ENCODE measurements at regions not wholly inside any gene's neighbourhood (a gene's known extent, or its start where the extent isn't known, plus 50 kb on each side); places are given as distances from the start of the nearest gene placed in this dataset.

- Histone ChIP-seq H3K27ac (ENCODE audit: low read length) (no peak overlapping the region), H3K36me3 (replicated peaks; ENCODE audit: low read depth, low read length) (no peaks in the 10 kb centered on the region), H3K4me2 (ENCODE audit: low read length) (no peak overlapping the region), H3K9ac (ENCODE audit: low read length) (no peak overlapping the region), H3K79me2 (ENCODE audit: low read length) (no peaks in the 10 kb centered on the region), H3K4me3 (ENCODE audit: low read length) (no peak overlapping the region), H3K4me1 (ENCODE audit: low read length) (peaks cover 21% of the 10 kb centered on the region), H4K20me1 (ENCODE audit: insufficient read depth, low read length) (peaks cover 3% of the 10 kb centered on the region; the same call in 1 of the 2 replicates), H2AFZ (ENCODE audit: low read depth, low read length) (no peak overlapping the region), H3K9me3 (ENCODE audit: insufficient read depth, low read length) (no peaks in the 10 kb centered on the region), H3K27me3 (ENCODE audit: low read depth, low read length) (peaks cover 55% of the 10 kb centered on the region)
- TF ChIP-seq CTCF (IDR thresholded peaks at IDR 0.05; ENCODE audit: low read depth, low read length) (no peak), EZH2phosphoT487 (IDR thresholded peaks at IDR 0.05; ENCODE audit: low read depth) (no peak)
Measured at GRCh38 chr2:150046810-150047209, 440.7 kb downstream of the RND3 start.

GRCh38 chr2:150046211-150046610, 441.3 kb downstream of the RND3 start:
- Histone ChIP-seq H3K9ac (ENCODE audit: low read length) (no peak overlapping the region), H3K4me3 (ENCODE audit: low read length) (no peak overlapping the region), H3K4me2 (ENCODE audit: low read length) (peak overlapping the region; percentile 26), H3K27ac (ENCODE audit: low read length) (no peak overlapping the region), H3K9me3 (ENCODE audit: insufficient read depth, low read length) (no peaks in the 10 kb centered on the region), H2AFZ (ENCODE audit: low read depth, low read length) (no peak overlapping the region), H4K20me1 (ENCODE audit: insufficient read depth, low read length) (peaks cover 3% of the 10 kb centered on the region; the same call in 1 of the 2 replicates), H3K27me3 (ENCODE audit: low read depth, low read length) (peaks cover 54% of the 10 kb centered on the region), H3K4me1 (ENCODE audit: low read length) (peaks cover 16% of the 10 kb centered on the region), H3K36me3 (replicated peaks; ENCODE audit: low read depth, low read length) (no peaks in the 10 kb centered on the region), H3K79me2 (ENCODE audit: low read length) (no peaks in the 10 kb centered on the region)
- TF ChIP-seq CTCF (IDR thresholded peaks at IDR 0.05; ENCODE audit: low read depth, low read length): no peak
- no peak for TF ChIP-seq EZH2phosphoT487 (IDR thresholded peaks at IDR 0.05; ENCODE audit: low read depth)

GRCh38 chr2:150045601-150046000, 441.9 kb downstream of the RND3 start:
- H2AFZ ChIP-seq (ENCODE audit: low read depth, low read length): no peak overlapping the region
- no peak overlapping the region for H3K9ac ChIP-seq (ENCODE audit: low read length)
- H3K4me2 ChIP-seq (ENCODE audit: low read length): peak overlapping the region; percentile 26
- peaks cover 10% of the 10 kb centered on the region for H3K4me1 ChIP-seq (ENCODE audit: low read length)
- no peak overlapping the region for H3K4me3 ChIP-seq (ENCODE audit: low read length)
- H4K20me1 ChIP-seq (ENCODE audit: insufficient read depth, low read length): peaks cover under 1% of the 10 kb centered on the region; the same call in 1 of the 2 replicates
- no peaks in the 10 kb centered on the region for H3K9me3 ChIP-seq (ENCODE audit: insufficient read depth, low read length)
- H3K79me2 ChIP-seq (ENCODE audit: low read length): no peaks in the 10 kb centered on the region
- H3K27me3 ChIP-seq (ENCODE audit: low read depth, low read length): peaks cover 53% of the 10 kb centered on the region
- TF ChIP-seq CTCF (IDR thresholded peaks at IDR 0.05; ENCODE audit: low read depth, low read length) (no peak), EZH2phosphoT487 (IDR thresholded peaks at IDR 0.05; ENCODE audit: low read depth) (no peak)
- H3K27ac ChIP-seq (ENCODE audit: low read length): no peak overlapping the region
- H3K36me3 ChIP-seq (replicated peaks; ENCODE audit: low read depth, low read length): no peaks in the 10 kb centered on the region

GRCh38 chr2:150043172-150043500, 444.3 kb downstream of the RND3 start:
- Histone ChIP-seq H4K20me1 (ENCODE audit: insufficient read depth, low read length) (no peaks in the 10 kb centered on the region), H3K4me2 (ENCODE audit: low read length) (no peak overlapping the region), H3K27me3 (ENCODE audit: low read depth, low read length) (peaks cover 29% of the 10 kb centered on the region), H3K79me2 (ENCODE audit: low read length) (no peaks in the 10 kb centered on the region), H3K36me3 (replicated peaks; ENCODE audit: low read depth, low read length) (no peaks in the 10 kb centered on the region), H2AFZ (ENCODE audit: low read depth, low read length) (no peak overlapping the region), H3K4me1 (ENCODE audit: low read length) (peaks cover 8% of the 10 kb centered on the region), H3K27ac (ENCODE audit: low read length) (no peak overlapping the region), H3K9ac (ENCODE audit: low read length) (no peak overlapping the region), H3K9me3 (ENCODE audit: insufficient read depth, low read length) (no peaks in the 10 kb centered on the region), H3K4me3 (ENCODE audit: low read length) (no peak overlapping the region)
- TF ChIP-seq EZH2phosphoT487 (IDR thresholded peaks at IDR 0.05; ENCODE audit: low read depth) (no peak), CTCF (IDR thresholded peaks at IDR 0.05; ENCODE audit: low read depth, low read length) (no peak)
